Spinal cord (tissue), 9 donors: ENCODE measurements at regions not wholly inside any gene's neighbourhood (a gene's known extent, or its start where the extent isn't known, plus 50 kb on each side); places are given as distances from the start of the nearest gene placed in this dataset.
"Not testable (repeated sequence)": the region's sequence is repeated elsewhere in the genome, so short reads cannot be mapped to it uniquely, and the experiment has no call there.

Source experiments
- DNase-seq, 6 donors: peaks; one replicate each; pipeline versions ENCODE4 v3.0.0 to v3.0.0-alpha.2; 2013 to 2015; ENCODE audit warnings: low spot score in 6 of 6, low read depth in 4 of 6
- H3K27ac ChIP-seq: one replicate; pipeline ENCODE4 v1.5.1; 2013; ENCODE audit warnings: low read depth, low read length, control low read depth
- H3K27me3 ChIP-seq: one replicate; pipeline ENCODE4 v1.6.1; 2013; ENCODE audit warnings: low read length; ENCODE audit not compliant: control insufficient read depth, insufficient read depth
- H3K36me3 ChIP-seq: one replicate; pipeline ENCODE4 v1.6.1; 2013; ENCODE audit warnings: low read length; ENCODE audit not compliant: control insufficient read depth, insufficient read depth
- H3K4me1 ChIP-seq: one replicate; pipeline ENCODE4 v1.6.1; 2013; ENCODE audit warnings: low read length; ENCODE audit not compliant: control insufficient read depth, insufficient read depth
- H3K4me3 ChIP-seq: one replicate; pipeline ENCODE4 v1.5.1; 2013; ENCODE audit warnings: low read depth, low read length, control low read depth
- H3K9me3 ChIP-seq: one replicate; pipeline ENCODE4 v1.6.1; 2013; ENCODE audit warnings: low read length; ENCODE audit not compliant: control insufficient read depth, insufficient read depth
- WGBS: methylation state at CpG from one replicate; pipeline ENCODE4 v1.1.5; 2013; ENCODE audit warnings: missing lambda C conversion rate; ENCODE audit not compliant: insufficient coverage; 5-methylcytosine and 5-hydroxymethylcytosine counted together
- donor health status: healthy.

DNA sequence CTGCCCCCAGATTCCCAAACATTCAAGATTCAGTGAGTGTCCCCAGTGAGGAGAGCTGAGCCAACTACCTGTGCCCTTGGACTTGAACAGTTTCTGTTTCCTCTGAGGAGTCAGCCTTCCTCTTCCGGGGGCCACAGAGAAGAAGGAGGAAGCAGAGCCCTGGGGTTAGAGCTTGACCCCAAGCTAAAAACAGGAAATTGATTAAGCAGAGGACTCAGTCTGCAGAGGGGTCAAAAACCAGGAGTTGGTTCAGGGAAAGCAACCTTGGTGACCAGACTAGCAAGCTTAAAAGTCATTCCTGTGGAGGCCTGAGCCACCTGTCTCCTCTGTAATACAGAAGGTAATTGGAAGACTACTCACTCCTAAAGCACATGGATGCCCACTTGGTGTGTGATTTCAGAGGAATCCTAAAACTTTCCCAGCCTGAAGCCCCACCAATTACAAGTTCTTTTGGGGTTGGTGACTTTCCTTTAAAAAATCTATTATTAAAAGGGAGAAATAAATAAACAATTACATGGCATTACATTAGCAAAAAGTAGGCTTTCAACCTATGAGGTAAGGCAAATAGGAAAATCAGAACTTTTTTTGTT lies 64.2 kb upstream of the SELENOP start:
- Histone ChIP-seq H3K36me3 (no peaks in the 10 kb centered on the region), H3K4me3 (no peak overlapping the region), H3K9me3 (no peaks in the 10 kb centered on the region), H3K4me1 (no peaks in the 10 kb centered on the region), H3K27me3 (no peaks in the 10 kb centered on the region), H3K27ac (no peak overlapping the region)
- DNase-seq: no peak
- 71% methylated on average over 1 of the region's 1 CpG for WGBS

GRCh38 chr5:42875211-42875610 lies 63.5 kb upstream of the SELENOP start:
- no peaks in the 10 kb centered on the region for H3K9me3 ChIP-seq
- H3K36me3 ChIP-seq: no peaks in the 10 kb centered on the region
- no peak for DNase-seq
- H3K4me1 ChIP-seq: no peaks in the 10 kb centered on the region
- H3K27me3 ChIP-seq: no peaks in the 10 kb centered on the region
- no peak overlapping the region for H3K4me3 ChIP-seq
- no peak overlapping the region for H3K27ac ChIP-seq

GRCh38 chr5:42874621-42875198 lies 63.0 kb upstream of the SELENOP start:
- H3K9me3 ChIP-seq: no peaks in the 10 kb centered on the region
- no peaks in the 10 kb centered on the region for H3K36me3 ChIP-seq
- H3K4me1 ChIP-seq: no peaks in the 10 kb centered on the region
- no peak for DNase-seq
- no peaks in the 10 kb centered on the region for H3K27me3 ChIP-seq
- H3K27ac ChIP-seq: no peak overlapping the region
- WGBS: no CpG with 5 or more reads among the region's 2 CpGs
- H3K4me3 ChIP-seq: no peak overlapping the region

DNA sequence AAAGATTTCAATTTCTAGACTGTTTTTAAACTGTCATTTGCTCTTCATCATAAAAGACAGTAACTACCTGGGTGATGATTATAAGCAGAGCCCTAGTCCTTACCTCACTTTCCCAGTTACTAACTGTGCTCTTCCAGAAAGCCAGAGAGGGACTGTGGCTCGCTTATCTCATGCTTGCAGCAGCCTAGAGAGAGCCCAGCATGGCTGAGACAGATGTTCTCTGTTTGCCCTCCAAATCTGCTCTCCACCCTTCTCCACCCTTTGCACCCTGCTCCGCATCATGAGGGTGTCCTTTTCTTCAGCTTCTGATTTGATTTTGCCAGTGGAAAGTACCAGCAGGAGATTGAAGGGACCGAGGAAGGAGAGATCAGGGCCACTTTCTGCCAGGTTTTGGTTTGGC lies 61.2 kb upstream of the SELENOP start:
- no peak for DNase-seq
- WGBS: 93% methylated on average over 3 of the region's 3 CpGs
- Histone ChIP-seq H3K36me3 (no peaks in the 10 kb centered on the region), H3K9me3 (no peaks in the 10 kb centered on the region), H3K4me1 (no peaks in the 10 kb centered on the region), H3K4me3 (no peak overlapping the region), H3K27ac (no peak overlapping the region), H3K27me3 (no peaks in the 10 kb centered on the region)

DNA sequence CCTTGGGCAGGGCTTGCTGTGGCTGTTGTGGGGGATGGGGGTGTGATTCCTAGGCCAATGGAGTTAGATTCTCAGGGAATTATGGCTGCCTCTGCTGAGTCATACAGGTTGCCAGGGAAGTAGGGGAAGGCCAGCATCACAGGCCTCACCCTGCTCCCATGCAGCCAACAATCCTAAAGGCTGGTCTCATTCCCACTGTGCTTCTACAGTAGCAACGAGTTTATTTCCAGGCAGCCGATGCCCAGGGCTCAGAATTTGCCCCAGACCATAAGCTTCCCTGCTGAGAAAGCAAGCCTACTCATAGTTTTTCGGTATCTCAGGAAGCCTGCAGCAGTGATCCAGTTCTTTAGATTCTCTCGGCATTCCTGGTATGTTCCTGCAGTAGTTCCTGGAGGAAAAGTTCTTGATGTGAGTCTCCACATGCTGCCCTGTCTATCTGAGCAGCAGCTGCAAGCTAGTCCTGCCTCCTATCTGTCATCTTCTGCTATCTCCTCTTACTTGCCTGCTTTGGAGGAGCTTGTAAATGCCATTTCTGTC lies 59.3 kb upstream of the SELENOP start:
- WGBS: 89% methylated on average over 4 of the region's 4 CpGs
- H3K27me3 ChIP-seq: no peaks in the 10 kb centered on the region
- H3K27ac ChIP-seq: no peak overlapping the region
- no peak overlapping the region for H3K4me3 ChIP-seq
- DNase-seq: no peak
- no peaks in the 10 kb centered on the region for H3K36me3 ChIP-seq
- no peaks in the 10 kb centered on the region for H3K4me1 ChIP-seq
- H3K9me3 ChIP-seq: no peaks in the 10 kb centered on the region

DNA sequence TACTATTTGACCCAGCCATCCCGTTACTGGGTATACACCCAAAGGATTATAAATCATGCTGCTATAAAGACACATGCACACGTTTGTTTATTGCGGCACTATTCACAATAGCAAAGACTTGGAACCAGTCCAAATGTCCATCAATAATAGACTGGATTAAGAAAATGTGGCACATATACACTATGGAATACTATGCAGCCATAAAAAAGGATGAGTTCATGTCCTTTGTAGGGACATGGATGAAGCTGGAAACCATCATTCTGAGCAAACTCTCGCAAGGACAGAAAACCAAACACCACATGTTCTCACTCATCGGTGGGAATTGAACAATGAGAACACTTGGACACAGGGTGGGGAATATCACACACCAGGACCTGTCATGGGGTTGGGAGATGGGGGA lies 56.7 kb upstream of the SELENOP start:
- not testable (repeated sequence) for H3K4me3 ChIP-seq, H3K27ac ChIP-seq, H3K27me3 ChIP-seq, DNase-seq, H3K4me1 ChIP-seq, H3K36me3 ChIP-seq, H3K9me3 ChIP-seq
- 100% methylated on average over 1 of the region's 5 CpGs for WGBS

DNA sequence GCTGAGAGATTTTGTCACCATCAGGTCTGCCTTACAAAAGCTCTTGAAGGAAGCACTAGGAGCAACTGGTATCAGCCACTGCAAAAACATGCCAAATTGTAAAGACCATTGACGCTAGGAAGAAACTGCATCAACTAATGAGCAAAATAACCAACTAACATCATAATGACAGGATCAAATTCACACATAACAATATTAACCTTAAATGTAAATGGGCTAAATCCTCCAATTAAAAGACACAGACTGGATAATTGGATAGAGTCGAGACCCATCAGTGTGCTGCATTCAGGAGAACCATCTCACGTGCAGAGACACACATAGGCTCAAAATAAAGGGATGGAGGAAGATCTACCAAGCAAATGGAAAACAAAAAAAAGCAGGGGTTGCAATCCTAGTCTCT lies 53.1 kb upstream of the SELENOP start:
- no CpG with 5 or more reads among the region's 3 CpGs for WGBS

More for the DNA sequence above, 53.1 kb upstream of the SELENOP start:
- not testable (repeated sequence) for H3K36me3 ChIP-seq, H3K4me3 ChIP-seq, H3K9me3 ChIP-seq, H3K27ac ChIP-seq, H3K4me1 ChIP-seq, H3K27me3 ChIP-seq, DNase-seq
